A673 (cell line): ENCODE measurements at regions not wholly inside any gene's neighbourhood (a gene's known extent, or its start where the extent isn't known, plus 50 kb on each side); places are given as distances from the start of the nearest gene placed in this dataset.

Experiments
- EZH2 ChIP-seq: fragments of 200-600 bp; sonication (generic); IDR thresholded peaks from 2 replicates; pipeline ENCODE4 v1.6.1; 2017; ENCODE audit warnings: borderline replicate concordance, low read depth, mild to moderate bottlenecking, mixed read lengths, antibody characterized with exemption, low read length; ENCODE audit not compliant: poor library complexity, severe bottlenecking
- TF ChIP-seq, protein P1 (sequence below): fragments of 300-800, 200-600 bp; sonication (generic); conservative IDR thresholded peaks from 2 replicates; pipeline ENCODE4 v1.5.1; 2017; ENCODE audit warnings: low read depth, mild to moderate bottlenecking, antibody characterized with exemption, low read length, moderate library complexity, mixed read lengths

DNA sequence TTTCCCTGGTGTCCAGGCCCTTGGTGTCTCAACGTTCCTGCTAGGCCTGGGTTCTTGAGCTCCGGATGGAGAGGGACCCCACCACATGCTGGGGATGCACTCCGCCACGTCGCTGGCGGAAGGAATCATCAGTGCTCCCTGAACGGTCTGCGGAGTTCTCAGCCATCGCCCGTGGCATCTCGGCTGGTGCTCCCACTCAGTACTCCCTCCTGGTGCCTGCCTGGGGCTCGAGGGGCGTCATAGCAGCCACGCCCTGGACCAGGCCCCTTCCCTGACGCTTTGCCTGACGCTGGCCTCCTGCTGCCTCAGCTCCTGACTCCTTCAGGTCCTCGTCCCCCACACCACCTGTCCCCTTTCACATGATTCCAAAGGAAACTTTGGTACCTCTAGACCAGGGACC is 95.9 kb upstream of the CIBAR2 start:
- TF ChIP-seq, protein P1, sequence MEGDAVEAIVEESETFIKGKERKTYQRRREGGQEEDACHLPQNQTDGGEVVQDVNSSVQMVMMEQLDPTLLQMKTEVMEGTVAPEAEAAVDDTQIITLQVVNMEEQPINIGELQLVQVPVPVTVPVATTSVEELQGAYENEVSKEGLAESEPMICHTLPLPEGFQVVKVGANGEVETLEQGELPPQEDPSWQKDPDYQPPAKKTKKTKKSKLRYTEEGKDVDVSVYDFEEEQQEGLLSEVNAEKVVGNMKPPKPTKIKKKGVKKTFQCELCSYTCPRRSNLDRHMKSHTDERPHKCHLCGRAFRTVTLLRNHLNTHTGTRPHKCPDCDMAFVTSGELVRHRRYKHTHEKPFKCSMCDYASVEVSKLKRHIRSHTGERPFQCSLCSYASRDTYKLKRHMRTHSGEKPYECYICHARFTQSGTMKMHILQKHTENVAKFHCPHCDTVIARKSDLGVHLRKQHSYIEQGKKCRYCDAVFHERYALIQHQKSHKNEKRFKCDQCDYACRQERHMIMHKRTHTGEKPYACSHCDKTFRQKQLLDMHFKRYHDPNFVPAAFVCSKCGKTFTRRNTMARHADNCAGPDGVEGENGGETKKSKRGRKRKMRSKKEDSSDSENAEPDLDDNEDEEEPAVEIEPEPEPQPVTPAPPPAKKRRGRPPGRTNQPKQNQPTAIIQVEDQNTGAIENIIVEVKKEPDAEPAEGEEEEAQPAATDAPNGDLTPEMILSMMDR: no peak
- no peak for TF ChIP-seq EZH2
